ENCODE measurements at regions not wholly inside any gene's neighbourhood (a gene's known extent, or its start where the extent isn't known, plus 50 kb on each side); places are given as distances from the start of the nearest gene placed in this dataset.

- no peak for TF ChIP-seq CTCF (IDR thresholded peaks at IDR 0.05; ENCODE audit: low read depth, low read length)
- TF ChIP-seq POLR2A (IDR thresholded peaks at IDR 0.05; ENCODE audit: extremely low read depth, insufficient read length), result no peak
- no peak for TF ChIP-seq MYC (IDR thresholded peaks at IDR 0.05; ENCODE audit: low read depth, low read length)
Observed at GRCh38 chr4:151883747-151884146, 122.9 kb upstream of the GATB start.

Measured in NB4 (cell line).